ENCODE measurements at regions not wholly inside any gene's neighbourhood (a gene's known extent, or its start where the extent isn't known, plus 50 kb on each side); places are given as distances from the start of the nearest gene placed in this dataset.

GRCh38 chr2:51483720-51484119 lies 451.8 kb upstream of the NRXN1 start:
- TF ChIP-seq POLR2A (IDR thresholded peaks at IDR 0.05) (no peak), EP300 (IDR thresholded peaks at IDR 0.05; ENCODE audit: low read depth) (no peak)
- TF ChIP-seq, protein P1, sequence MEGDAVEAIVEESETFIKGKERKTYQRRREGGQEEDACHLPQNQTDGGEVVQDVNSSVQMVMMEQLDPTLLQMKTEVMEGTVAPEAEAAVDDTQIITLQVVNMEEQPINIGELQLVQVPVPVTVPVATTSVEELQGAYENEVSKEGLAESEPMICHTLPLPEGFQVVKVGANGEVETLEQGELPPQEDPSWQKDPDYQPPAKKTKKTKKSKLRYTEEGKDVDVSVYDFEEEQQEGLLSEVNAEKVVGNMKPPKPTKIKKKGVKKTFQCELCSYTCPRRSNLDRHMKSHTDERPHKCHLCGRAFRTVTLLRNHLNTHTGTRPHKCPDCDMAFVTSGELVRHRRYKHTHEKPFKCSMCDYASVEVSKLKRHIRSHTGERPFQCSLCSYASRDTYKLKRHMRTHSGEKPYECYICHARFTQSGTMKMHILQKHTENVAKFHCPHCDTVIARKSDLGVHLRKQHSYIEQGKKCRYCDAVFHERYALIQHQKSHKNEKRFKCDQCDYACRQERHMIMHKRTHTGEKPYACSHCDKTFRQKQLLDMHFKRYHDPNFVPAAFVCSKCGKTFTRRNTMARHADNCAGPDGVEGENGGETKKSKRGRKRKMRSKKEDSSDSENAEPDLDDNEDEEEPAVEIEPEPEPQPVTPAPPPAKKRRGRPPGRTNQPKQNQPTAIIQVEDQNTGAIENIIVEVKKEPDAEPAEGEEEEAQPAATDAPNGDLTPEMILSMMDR (IDR thresholded peaks at IDR 0.05): no peak

Measured in transverse colon (tissue), 3 donors.